A549 (cell line): ENCODE measurements at regions not wholly inside any gene's neighbourhood (a gene's known extent, or its start where the extent isn't known, plus 50 kb on each side); places are given as distances from the start of the nearest gene placed in this dataset.

Experiments
- ATAC-seq, 2 experiments: fragments of 200-7000 bp in 1 of 2; fragments of >200 bp in 1 of 2; cut with Nextera tagmentation in 1 of 2; cut with Tn5 transposase in 1 of 2; 3 replicates each; pipeline versions ENCODE4 v1.8.0 to v1.9.1; 2018 to 2020; ENCODE audit warnings: mild to moderate bottlenecking in 1 of 2, moderate library complexity in 1 of 2
- CTCF ChIA-PET: fragments of 300-600 bp; sonication (Branson Sonifier 250); formaldehyde crosslinking; extraction: SDS; loops from one replicate; lab custom pipeline; 2021; ENCODE audit warnings: antibody characterized with exemption, inconsistent platforms; lab: Yijun Ruan, JAX
- POLR2A ChIA-PET: fragments of 350-600 bp; formaldehyde crosslinking; extraction: SDS; loops from one replicate; lab custom pipeline; 2021; ENCODE audit warnings: antibody characterized with exemption, inconsistent platforms; lab: Yijun Ruan, JAX
- DNase-seq, 2 experiments: peaks; one replicate each; pipeline versions ENCODE4 v3.0.0 to v3.0.0-alpha.2; 2011 to 2016; ENCODE audit warnings: low read depth in 1 of 2, low spot score in 1 of 2
- FAIRE-seq: peaks from 2 replicates; lab custom pipeline; 2011; peaks lifted over from hg19 to GRCh38; lab: Jason Lieb, UNC
- H3K27ac ChIP-seq, 2 experiments: fragments of >200 bp; sonication (Bioruptor Twin); formaldehyde crosslinking; 3 replicates each; pipeline ENCODE4 v1.5.1; 2016 to 2017
- H3K4me1 ChIP-seq: fragments of >200 bp; sonication (Bioruptor Twin); formaldehyde crosslinking; 3 replicates; pipeline ENCODE4 v1.6.1; 2016
- H3K4me2 ChIP-seq: fragments of >200 bp; sonication (Bioruptor Twin); formaldehyde crosslinking; 3 replicates; pipeline ENCODE4 v1.6.1; 2016
- H3K4me3 ChIP-seq: fragments of >200 bp; sonication (Bioruptor Twin); formaldehyde crosslinking; 3 replicates; pipeline ENCODE4 v1.5.1; 2016
- H3K9me3 ChIP-seq: fragments of >200 bp; sonication (Bioruptor Twin); formaldehyde crosslinking; 3 replicates; pipeline ENCODE4 v1.6.1; 2016
- CBX8 ChIP-seq: fragments of 200-600 bp; sonication (generic); IDR thresholded peaks from 2 replicates; pipeline ENCODE4 v1.6.1; 2016
- CHD2 ChIP-seq: fragments of 150-350 bp; IDR thresholded peaks from 2 replicates; pipeline ENCODE4 v1.6.1; 2014; ENCODE audit warnings: low read length; ENCODE audit not compliant: partially characterized antibody
- CHD4 ChIP-seq: fragments of 200-600 bp; sonication (generic); IDR thresholded peaks from 2 replicates; pipeline ENCODE4 v1.6.1; 2016; ENCODE audit warnings: antibody characterized with exemption, mild to moderate bottlenecking, borderline replicate concordance
- EP300 ChIP-seq, 2 experiments: fragments of >200 bp; sonication (Bioruptor Twin); formaldehyde crosslinking; IDR thresholded peaks; 2 replicates in 1 of 2; 3 replicates in 1 of 2; pipeline ENCODE4 v1.6.1; 2016 to 2017
- FOSL2 ChIP-seq, 2 experiments: fragments of 450-650 bp in 1 of 2; fragments of >200 bp in 1 of 2; sonication (Bioruptor Twin) in 1 of 2; formaldehyde crosslinking; IDR thresholded peaks; 2 replicates each; pipeline versions ENCODE4 v1.5.0 to v1.6.1; 2016 to 2020; ENCODE audit warnings: mild to moderate bottlenecking in 1 of 2, moderate library complexity in 1 of 2
- GATA3 ChIP-seq: IDR thresholded peaks from 2 replicates; pipeline ENCODE4 v1.6.1; 2012; ENCODE audit warnings: borderline replicate concordance
- HEYL ChIP-seq: fragments of 250-450 bp; sonication (Bioruptor Pico); IDR thresholded peaks from 2 replicates; pipeline ENCODE4 v1.8.0; 2021; ENCODE audit warnings: mild to moderate bottlenecking, moderate library complexity
- JUNB ChIP-seq: fragments of >200 bp; sonication (Bioruptor Twin); formaldehyde crosslinking; IDR thresholded peaks from 2 replicates; pipeline ENCODE4 v1.6.1; 2016
- KDM1A ChIP-seq: fragments of 200-600 bp; sonication (generic); IDR thresholded peaks from 2 replicates; pipeline ENCODE4 v1.6.1; 2016; ENCODE audit warnings: low read depth, mild to moderate bottlenecking
- KDM5A ChIP-seq: fragments of 200-600 bp; sonication (generic); IDR thresholded peaks from 2 replicates; pipeline ENCODE4 v1.6.1; 2016; ENCODE audit warnings: antibody characterized with exemption, mild to moderate bottlenecking
- MAFK ChIP-seq: fragments of 450-650 bp; IDR thresholded peaks from 2 replicates; pipeline ENCODE4 v1.6.1; 2014; ENCODE audit not compliant: partially characterized antibody
- MYC ChIP-seq: IDR thresholded peaks from 2 replicates; pipeline ENCODE4 v1.6.1; 2012; ENCODE audit warnings: mild to moderate bottlenecking, inconsistent platforms, low read length, improper control_type of control experiment, borderline replicate concordance
- NPAS2 ChIP-seq: fragments of 250-450 bp; sonication (Bioruptor Pico); IDR thresholded peaks from 2 replicates; pipeline ENCODE4 v1.8.0; 2022; ENCODE audit warnings: mild to moderate bottlenecking, moderate library complexity, borderline replicate concordance
- PHF8 ChIP-seq: fragments of 200-600 bp; sonication (generic); IDR thresholded peaks from 2 replicates; pipeline ENCODE4 v1.6.1; 2016; ENCODE audit warnings: low read depth, mild to moderate bottlenecking, antibody characterized with exemption, moderate library complexity, borderline replicate concordance
- POLR2A ChIP-seq: IDR thresholded peaks from 2 replicates; pipeline ENCODE4 v1.6.1; 2012; ENCODE audit warnings: mild to moderate bottlenecking, low read length
- POLR2AphosphoS2 ChIP-seq: conservative IDR thresholded peaks from 2 replicates; pipeline ENCODE4 v1.6.1; 2012; ENCODE audit warnings: low read length, improper control_type of control experiment, inconsistent platforms
- RAD21 ChIP-seq, 2 experiments: fragments of >200 bp in 1 of 2; sonication (Bioruptor Twin) in 1 of 2; formaldehyde crosslinking in 1 of 2; IDR thresholded peaks in 1 of 2; conservative IDR thresholded peaks in 1 of 2; 2 replicates in 1 of 2; 3 replicates in 1 of 2; pipeline ENCODE4 v1.6.1; 2012 to 2018; ENCODE audit warnings: inconsistent platforms in 1 of 2
- RARB ChIP-seq: fragments of 250-450 bp; sonication (Bioruptor Pico); IDR thresholded peaks from 2 replicates; pipeline ENCODE4 v1.8.0; 2021; ENCODE audit warnings: mild to moderate bottlenecking, moderate library complexity
- REST ChIP-seq: fragments of 200-600 bp; sonication (generic); IDR thresholded peaks from 2 replicates; pipeline ENCODE4 v1.6.1; 2016; ENCODE audit warnings: antibody characterized with exemption, mild to moderate bottlenecking, moderate library complexity
- TFCP2L1 ChIP-seq: fragments of 250-450 bp; sonication (Bioruptor Pico); IDR thresholded peaks from 2 replicates; pipeline ENCODE4 v1.5.0; 2021; ENCODE audit warnings: mild to moderate bottlenecking
- TP53 ChIP-seq: fragments of 250-450 bp; sonication (Bioruptor Pico); IDR thresholded peaks from 2 replicates; pipeline ENCODE4 v1.5.0; 2021; ENCODE audit warnings: mild to moderate bottlenecking, moderate library complexity
- ZSCAN20 ChIP-seq: fragments of 250-450 bp; sonication (Bioruptor Pico); IDR thresholded peaks from 2 replicates; pipeline ENCODE4 v1.8.0; 2022; ENCODE audit warnings: mild to moderate bottlenecking, moderate library complexity
- WGBS: methylation state at CpG from one replicate; pipeline ENCODE4 v1.1.6; 2017; ENCODE audit errors: missing lambda C conversion rate; 5-methylcytosine and 5-hydroxymethylcytosine counted together
- TF ChIP-seq, protein P1 (sequence below): fragments of >200 bp; sonication (Bioruptor Twin); formaldehyde crosslinking; IDR thresholded peaks from 3 replicates; pipeline ENCODE4 v1.6.1; 2016
- TF ChIP-seq, protein P2 (sequence below): fragments of 250-450 bp; sonication (Bioruptor Pico); IDR thresholded peaks from 2 replicates; pipeline ENCODE4 v1.5.0; 2020; ENCODE audit warnings: low read depth, mild to moderate bottlenecking, moderate library complexity
- TF ChIP-seq, protein P3 (sequence below): IDR thresholded peaks from 2 replicates; pipeline ENCODE4 v1.6.1; 2012

GRCh38 chr4:138697851-138698250 is 317.7 kb upstream of the NOCT start:
- POLR2A ChIA-PET, result no interaction called here
- no peak overlapping the region for H3K4me3 ChIP-seq
- H3K4me2 ChIP-seq, result no peak overlapping the region
- TF ChIP-seq, protein P1, sequence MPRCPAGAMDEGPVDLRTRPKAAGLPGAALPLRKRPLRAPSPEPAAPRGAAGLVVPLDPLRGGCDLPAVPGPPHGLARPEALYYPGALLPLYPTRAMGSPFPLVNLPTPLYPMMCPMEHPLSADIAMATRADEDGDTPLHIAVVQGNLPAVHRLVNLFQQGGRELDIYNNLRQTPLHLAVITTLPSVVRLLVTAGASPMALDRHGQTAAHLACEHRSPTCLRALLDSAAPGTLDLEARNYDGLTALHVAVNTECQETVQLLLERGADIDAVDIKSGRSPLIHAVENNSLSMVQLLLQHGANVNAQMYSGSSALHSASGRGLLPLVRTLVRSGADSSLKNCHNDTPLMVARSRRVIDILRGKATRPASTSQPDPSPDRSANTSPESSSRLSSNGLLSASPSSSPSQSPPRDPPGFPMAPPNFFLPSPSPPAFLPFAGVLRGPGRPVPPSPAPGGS, result no peak
- no peak for TF ChIP-seq CBX8
- TF ChIP-seq, protein P2, sequence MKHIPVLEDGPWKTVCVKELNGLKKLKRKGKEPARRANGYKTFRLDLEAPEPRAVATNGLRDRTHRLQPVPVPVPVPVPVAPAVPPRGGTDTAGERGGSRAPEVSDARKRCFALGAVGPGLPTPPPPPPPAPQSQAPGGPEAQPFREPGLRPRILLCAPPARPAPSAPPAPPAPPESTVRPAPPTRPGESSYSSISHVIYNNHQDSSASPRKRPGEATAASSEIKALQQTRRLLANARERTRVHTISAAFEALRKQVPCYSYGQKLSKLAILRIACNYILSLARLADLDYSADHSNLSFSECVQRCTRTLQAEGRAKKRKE, result no peak
- TF ChIP-seq RAD21 (conservative IDR thresholded peaks at IDR 0.05 in 1 of 2, IDR thresholded peaks at IDR 0.05 in 1 of 2), result no peak
- no peak for TF ChIP-seq CHD4
- TF ChIP-seq REST, result no peak
- TF ChIP-seq TP53 (CRISPR knock-in tag), result no peak
- no peak for TF ChIP-seq POLR2A
- no peak for TF ChIP-seq NPAS2 (CRISPR knock-in tag)
- TF ChIP-seq KDM5A, result no peak
- no peak for TF ChIP-seq RARB (CRISPR knock-in tag)
- TF ChIP-seq ZSCAN20, result no peak
- no peak for TF ChIP-seq POLR2AphosphoS2
- TF ChIP-seq MAFK, result no peak
- TF ChIP-seq KDM1A, result no peak
- TF ChIP-seq MYC, result no peak
- TF ChIP-seq TFCP2L1 (CRISPR knock-in tag), result no peak
- TF ChIP-seq, protein P3, sequence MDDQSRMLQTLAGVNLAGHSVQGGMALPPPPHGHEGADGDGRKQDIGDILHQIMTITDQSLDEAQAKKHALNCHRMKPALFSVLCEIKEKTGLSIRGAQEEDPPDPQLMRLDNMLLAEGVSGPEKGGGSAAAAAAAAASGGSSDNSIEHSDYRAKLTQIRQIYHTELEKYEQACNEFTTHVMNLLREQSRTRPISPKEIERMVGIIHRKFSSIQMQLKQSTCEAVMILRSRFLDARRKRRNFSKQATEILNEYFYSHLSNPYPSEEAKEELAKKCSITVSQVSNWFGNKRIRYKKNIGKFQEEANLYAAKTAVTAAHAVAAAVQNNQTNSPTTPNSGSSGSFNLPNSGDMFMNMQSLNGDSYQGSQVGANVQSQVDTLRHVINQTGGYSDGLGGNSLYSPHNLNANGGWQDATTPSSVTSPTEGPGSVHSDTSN, result no peak
- TF ChIP-seq PHF8, result no peak
- no peak for TF ChIP-seq FOSL2 (IDR thresholded peaks at IDR 0.05)
- no peak for TF ChIP-seq FOSL2 (CRISPR knock-in tag; IDR thresholded peaks at IDR 0.05)
- H3K27ac ChIP-seq, result no peak overlapping the region
- DNase-seq (no peak), ATAC-seq (no peak), FAIRE-seq (no peak)
- WGBS, result 95% methylated on average over 1 of the region's 1 CpG
- no peaks in the 10 kb centered on the region for H3K4me1 ChIP-seq
- CTCF ChIA-PET, result interaction anchor here (1.1 kb wide), 1 partner anchor 10 kb away, joined by 4 read pairs; no protein-coding TSS in a partner anchor
- H3K9me3 ChIP-seq, result no peaks in the 10 kb centered on the region

DNA sequence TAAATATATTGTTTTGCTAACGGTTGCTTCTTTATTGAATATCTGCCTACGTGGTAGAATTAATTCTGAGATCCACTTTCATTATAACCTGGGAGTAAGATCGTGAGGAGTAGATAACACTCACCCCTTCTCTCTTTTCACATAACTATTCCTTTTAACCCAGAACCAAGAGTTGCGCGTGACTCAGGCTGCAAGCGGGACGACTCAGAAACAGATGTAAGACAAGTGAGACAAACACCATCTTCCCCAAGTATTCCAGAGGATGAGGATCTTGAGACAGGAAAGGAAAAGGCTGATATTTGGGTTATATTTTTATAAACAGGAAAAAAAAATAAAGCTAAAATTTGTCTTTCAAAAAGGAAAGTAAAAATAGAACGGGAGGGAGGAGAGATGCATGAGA is 318.8 kb upstream of the NOCT start:
- H3K27ac ChIP-seq, result no peak overlapping the region
- TF ChIP-seq HEYL (no peak), JUNB (no peak), CBX8 (no peak), FOSL2 (IDR thresholded peaks at IDR 0.05) (no peak), FOSL2 (CRISPR knock-in tag; IDR thresholded peaks at IDR 0.05) (no peak), RARB (CRISPR knock-in tag) (no peak), NPAS2 (CRISPR knock-in tag) (no peak), TFCP2L1 (CRISPR knock-in tag) (no peak), CHD2 (no peak), EP300 (IDR thresholded peaks at IDR 0.05) (no peak), GATA3 (no peak)
- TF ChIP-seq, protein P3, result no peak
- POLR2A ChIA-PET, result no interaction called here
- H3K4me2 ChIP-seq, result no peak overlapping the region
- ATAC-seq (no peak), DNase-seq (no peak), FAIRE-seq (no peak)
- no peaks in the 10 kb centered on the region for H3K9me3 ChIP-seq
- no peak overlapping the region for H3K4me3 ChIP-seq
- no peaks in the 10 kb centered on the region for H3K4me1 ChIP-seq
- 72% methylated on average over 8 of the region's 8 CpGs for WGBS
- CTCF ChIA-PET, result no interaction called here
